ENCODE measurements at regions not wholly inside any gene's neighbourhood (a gene's known extent, or its start where the extent isn't known, plus 50 kb on each side); places are given as distances from the start of the nearest gene placed in this dataset.

DNA sequence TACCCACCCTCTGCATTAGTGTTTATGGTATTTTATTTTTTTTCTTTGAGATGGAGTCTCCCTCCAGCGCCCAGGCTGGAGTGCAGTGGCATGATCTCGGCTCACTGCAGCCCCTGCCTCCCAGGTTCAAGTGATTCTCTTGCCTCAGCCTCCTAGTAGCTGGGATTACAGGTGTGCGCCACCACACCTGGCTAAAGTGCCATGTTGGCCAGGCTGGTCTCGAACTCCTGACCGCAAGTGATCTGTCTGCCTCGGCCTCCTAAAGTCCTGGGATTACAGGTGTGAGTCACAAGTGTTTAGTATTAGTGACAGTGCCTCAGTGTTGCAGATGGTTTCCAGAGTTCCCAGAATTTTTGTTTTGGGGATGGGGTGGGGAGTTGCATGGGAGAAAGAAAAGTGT, 120.3 kb downstream of the NPY start:
- no peak for TF ChIP-seq ETV6 (conservative IDR thresholded peaks at IDR 0.05 in 1 of 2, IDR thresholded peaks at IDR 0.05 in 1 of 2; ENCODE audit: borderline replicate concordance in 1 of 2, low read depth in 1 of 2)
- no peak for TF ChIP-seq SRF (IDR thresholded peaks at IDR 0.05; ENCODE audit: low read depth in 2 of 2, low read length in 2 of 2)
- TF ChIP-seq CBFB (IDR thresholded peaks at IDR 0.05; ENCODE audit: low read depth), result no peak
- no peak for TF ChIP-seq RCOR1 (conservative IDR thresholded peaks at IDR 0.05; ENCODE audit: low read depth, low read length)
- TF ChIP-seq, protein P1, sequence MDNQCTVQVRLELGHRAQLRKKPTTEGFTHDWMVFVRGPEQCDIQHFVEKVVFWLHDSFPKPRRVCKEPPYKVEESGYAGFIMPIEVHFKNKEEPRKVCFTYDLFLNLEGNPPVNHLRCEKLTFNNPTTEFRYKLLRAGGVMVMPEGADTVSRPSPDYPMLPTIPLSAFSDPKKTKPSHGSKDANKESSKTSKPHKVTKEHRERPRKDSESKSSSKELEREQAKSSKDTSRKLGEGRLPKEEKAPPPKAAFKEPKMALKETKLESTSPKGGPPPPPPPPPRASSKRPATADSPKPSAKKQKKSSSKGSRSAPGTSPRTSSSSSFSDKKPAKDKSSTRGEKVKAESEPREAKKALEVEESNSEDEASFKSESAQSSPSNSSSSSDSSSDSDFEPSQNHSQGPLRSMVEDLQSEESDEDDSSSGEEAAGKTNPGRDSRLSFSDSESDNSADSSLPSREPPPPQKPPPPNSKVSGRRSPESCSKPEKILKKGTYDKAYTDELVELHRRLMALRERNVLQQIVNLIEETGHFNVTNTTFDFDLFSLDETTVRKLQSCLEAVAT (IDR thresholded peaks at IDR 0.05), result no peak
- TF ChIP-seq EGR1 (IDR thresholded peaks at IDR 0.05; ENCODE audit: borderline replicate concordance in 1 of 2, low read depth in 2 of 2, low read length in 2 of 2), result no peak
- TF ChIP-seq, protein P2, sequence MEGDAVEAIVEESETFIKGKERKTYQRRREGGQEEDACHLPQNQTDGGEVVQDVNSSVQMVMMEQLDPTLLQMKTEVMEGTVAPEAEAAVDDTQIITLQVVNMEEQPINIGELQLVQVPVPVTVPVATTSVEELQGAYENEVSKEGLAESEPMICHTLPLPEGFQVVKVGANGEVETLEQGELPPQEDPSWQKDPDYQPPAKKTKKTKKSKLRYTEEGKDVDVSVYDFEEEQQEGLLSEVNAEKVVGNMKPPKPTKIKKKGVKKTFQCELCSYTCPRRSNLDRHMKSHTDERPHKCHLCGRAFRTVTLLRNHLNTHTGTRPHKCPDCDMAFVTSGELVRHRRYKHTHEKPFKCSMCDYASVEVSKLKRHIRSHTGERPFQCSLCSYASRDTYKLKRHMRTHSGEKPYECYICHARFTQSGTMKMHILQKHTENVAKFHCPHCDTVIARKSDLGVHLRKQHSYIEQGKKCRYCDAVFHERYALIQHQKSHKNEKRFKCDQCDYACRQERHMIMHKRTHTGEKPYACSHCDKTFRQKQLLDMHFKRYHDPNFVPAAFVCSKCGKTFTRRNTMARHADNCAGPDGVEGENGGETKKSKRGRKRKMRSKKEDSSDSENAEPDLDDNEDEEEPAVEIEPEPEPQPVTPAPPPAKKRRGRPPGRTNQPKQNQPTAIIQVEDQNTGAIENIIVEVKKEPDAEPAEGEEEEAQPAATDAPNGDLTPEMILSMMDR (IDR thresholded peaks at IDR 0.05 in 2 of 3, conservative IDR thresholded peaks at IDR 0.05 in 1 of 3; ENCODE audit: control insufficient read depth in 2 of 3, extremely low read depth in 1 of 3, insufficient read depth in 1 of 3, low read depth in 3 of 3, low read length in 3 of 3), result no peak

All from GM12878 (cell line).